ENCODE measurements at regions not wholly inside any gene's neighbourhood (a gene's known extent, or its start where the extent isn't known, plus 50 kb on each side); places are given as distances from the start of the nearest gene placed in this dataset.

GRCh38 chr11:112689851-112690250 lies 271.4 kb upstream of the NCAM1 start:
- Histone ChIP-seq H3K9ac (ENCODE audit: low read length) (no peak overlapping the region), H3K27me3 (ENCODE audit: insufficient read depth, low read length) (peaks cover 30% of the 10 kb centered on the region), H4K20me1 (ENCODE audit: insufficient read depth) (no peaks in the 10 kb centered on the region), H3K9me3 (ENCODE audit: control insufficient read depth in 1 of 2, insufficient read depth in 1 of 2, low read depth in 1 of 2, low read length in 2 of 2) (no peaks in the 10 kb centered on the region), H3K4me1 (ENCODE audit: control insufficient read depth in 1 of 2, insufficient read depth in 2 of 2, low read length in 2 of 2) (no peaks in the 10 kb centered on the region), H2AFZ (ENCODE audit: low read depth, low read length, poor library complexity, severe bottlenecking) (no peak overlapping the region), H3K4me3 (replicated peaks in 1 of 2; ENCODE audit: low read depth in 1 of 2, low read length in 2 of 2) (no peak overlapping the region), H3K79me2 (ENCODE audit: insufficient read depth, low read length) (no peaks in the 10 kb centered on the region), H3K27ac (ENCODE audit: low read depth, low read length) (no peak overlapping the region), H3K9me2 (ENCODE audit: insufficient read depth) (no peaks in the 10 kb centered on the region), H3K4me2 (ENCODE audit: low read length) (no peak overlapping the region), H3K36me3 (ENCODE audit: control insufficient read depth in 1 of 2, insufficient read depth in 2 of 2, low read length in 2 of 2) (no peaks in the 10 kb centered on the region)
- BruUV-seq (replicated peaks), result no TSS peak
- TF ChIP-seq EZH2phosphoT487 (IDR thresholded peaks at IDR 0.05; ENCODE audit: borderline replicate concordance) (no peak), FOSL1 (IDR thresholded peaks at IDR 0.05; ENCODE audit: low read depth) (no peak), EGR1 (IDR thresholded peaks at IDR 0.05; ENCODE audit: low read depth) (no peak), SRF (IDR thresholded peaks at IDR 0.05; ENCODE audit: low read depth) (no peak)
- POLR2A ChIA-PET, result interaction anchor here (0.6 kb wide), 1 partner anchor 24 kb away, joined by 3 read pairs; no protein-coding TSS in a partner anchor
- no peak for ATAC-seq
- CTCF ChIA-PET, result no interaction called here
- DNase-seq (ENCODE audit: low read depth, low spot score), result no peak
- intact Hi-C loops (cut with micrococcal nuclease), result no loop called here
- RAD21 ChIA-PET (ENCODE audit: low non-redundant PET in 1 of 2, low total read pairs in 2 of 2, uncharacterized antibody in 2 of 2, unreplicated experiment in 2 of 2), result no interaction called here

DNA sequence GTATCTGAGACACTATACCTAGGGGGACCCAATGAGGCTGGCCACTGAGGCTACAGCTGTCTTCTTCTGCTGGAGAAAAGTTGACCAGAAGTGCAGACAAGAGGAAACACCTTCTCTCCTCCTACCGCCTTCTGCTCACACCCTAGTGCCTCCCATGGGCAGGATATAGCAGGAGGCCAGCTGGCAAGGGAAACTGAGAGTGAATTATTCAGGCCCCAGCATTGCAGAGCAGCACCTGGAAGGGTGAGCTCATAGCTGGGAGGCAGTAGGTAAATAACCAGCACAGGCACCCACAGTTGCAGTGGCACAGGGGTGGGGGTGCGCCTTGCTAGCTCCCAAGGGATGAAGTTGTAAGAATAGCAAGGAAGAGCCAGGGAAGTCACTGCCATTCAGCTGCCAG lies 267.4 kb upstream of the NCAM1 start:
- no peaks in the 10 kb centered on the region for H3K36me3 ChIP-seq (ENCODE audit: control insufficient read depth in 1 of 2, insufficient read depth in 2 of 2, low read length in 2 of 2)
- no peak for ATAC-seq
- ChIA-PET RAD21 (ENCODE audit: low non-redundant PET in 1 of 2, low total read pairs in 2 of 2, uncharacterized antibody in 2 of 2, unreplicated experiment in 2 of 2) (no interaction called here), CTCF (no interaction called here), POLR2A (no interaction called here)
- no peak overlapping the region for H3K27ac ChIP-seq (ENCODE audit: low read depth, low read length)
- H3K4me1 ChIP-seq (ENCODE audit: control insufficient read depth in 1 of 2, insufficient read depth in 2 of 2, low read length in 2 of 2), result no peaks in the 10 kb centered on the region
- no peaks in the 10 kb centered on the region for H3K9me2 ChIP-seq (ENCODE audit: insufficient read depth)
- H3K9ac ChIP-seq (ENCODE audit: low read length), result no peak overlapping the region
- H3K79me2 ChIP-seq (ENCODE audit: insufficient read depth, low read length), result no peaks in the 10 kb centered on the region
- peaks cover 26% of the 10 kb centered on the region; the same call in 1 of the 2 replicates for H3K27me3 ChIP-seq (ENCODE audit: insufficient read depth, low read length)
- no peaks in the 10 kb centered on the region for H3K9me3 ChIP-seq (ENCODE audit: control insufficient read depth in 1 of 2, insufficient read depth in 1 of 2, low read depth in 1 of 2, low read length in 2 of 2)
- H3K4me3 ChIP-seq (replicated peaks in 1 of 2; ENCODE audit: low read depth in 1 of 2, low read length in 2 of 2), result no peak overlapping the region
- BruUV-seq (replicated peaks), result no TSS peak
- no peak overlapping the region for H2AFZ ChIP-seq (ENCODE audit: low read depth, low read length, poor library complexity, severe bottlenecking)
- intact Hi-C loops (cut with micrococcal nuclease), result no loop called here
- H3K4me2 ChIP-seq (ENCODE audit: low read length), result no peak overlapping the region
- TF ChIP-seq EZH2 (IDR thresholded peaks at IDR 0.05), result no peak
- no peak for TF ChIP-seq MAX (IDR thresholded peaks at IDR 0.05)
- TF ChIP-seq, protein P1, sequence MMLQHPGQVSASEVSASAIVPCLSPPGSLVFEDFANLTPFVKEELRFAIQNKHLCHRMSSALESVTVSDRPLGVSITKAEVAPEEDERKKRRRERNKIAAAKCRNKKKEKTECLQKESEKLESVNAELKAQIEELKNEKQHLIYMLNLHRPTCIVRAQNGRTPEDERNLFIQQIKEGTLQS (IDR thresholded peaks at IDR 0.05), result no peak
- no peak for TF ChIP-seq CBX3 (IDR thresholded peaks at IDR 0.05; ENCODE audit: low read depth)
- TF ChIP-seq POLR2A (IDR thresholded peaks at IDR 0.05; ENCODE audit: borderline replicate concordance, extremely low read depth, insufficient read depth, insufficient read length), result no peak
- no peak for TF ChIP-seq EGR1 (IDR thresholded peaks at IDR 0.05; ENCODE audit: low read depth)
- no peak for TF ChIP-seq CEBPB (IDR thresholded peaks at IDR 0.05; ENCODE audit: low read depth)
- no peak for TF ChIP-seq YY1 (IDR thresholded peaks at IDR 0.05; ENCODE audit: extremely low read depth, insufficient replicate concordance, low read depth, low read length)
- TF ChIP-seq TCF7L2 (IDR thresholded peaks at IDR 0.05; ENCODE audit: borderline replicate concordance, extremely low read depth, insufficient read depth, insufficient read length), result no peak
- no peak for TF ChIP-seq EZH2phosphoT487 (IDR thresholded peaks at IDR 0.05; ENCODE audit: borderline replicate concordance)
- TF ChIP-seq SRF (IDR thresholded peaks at IDR 0.05; ENCODE audit: low read depth), result no peak
- TF ChIP-seq RAD21 (IDR thresholded peaks at IDR 0.05; ENCODE audit: low read depth), result no peak
- TF ChIP-seq, protein P2, sequence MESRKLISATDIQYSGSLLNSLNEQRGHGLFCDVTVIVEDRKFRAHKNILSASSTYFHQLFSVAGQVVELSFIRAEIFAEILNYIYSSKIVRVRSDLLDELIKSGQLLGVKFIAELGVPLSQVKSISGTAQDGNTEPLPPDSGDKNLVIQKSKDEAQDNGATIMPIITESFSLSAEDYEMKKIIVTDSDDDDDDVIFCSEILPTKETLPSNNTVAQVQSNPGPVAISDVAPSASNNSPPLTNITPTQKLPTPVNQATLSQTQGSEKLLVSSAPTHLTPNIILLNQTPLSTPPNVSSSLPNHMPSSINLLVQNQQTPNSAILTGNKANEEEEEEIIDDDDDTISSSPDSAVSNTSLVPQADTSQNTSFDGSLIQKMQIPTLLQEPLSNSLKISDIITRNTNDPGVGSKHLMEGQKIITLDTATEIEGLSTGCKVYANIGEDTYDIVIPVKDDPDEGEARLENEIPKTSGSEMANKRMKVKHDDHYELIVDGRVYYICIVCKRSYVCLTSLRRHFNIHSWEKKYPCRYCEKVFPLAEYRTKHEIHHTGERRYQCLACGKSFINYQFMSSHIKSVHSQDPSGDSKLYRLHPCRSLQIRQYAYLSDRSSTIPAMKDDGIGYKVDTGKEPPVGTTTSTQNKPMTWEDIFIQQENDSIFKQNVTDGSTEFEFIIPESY (IDR thresholded peaks at IDR 0.05; ENCODE audit: extremely low read depth, insufficient replicate concordance, low read length), result no peak
- no peak for TF ChIP-seq ZFX (IDR thresholded peaks at IDR 0.05)
- DNase-seq (ENCODE audit: low read depth, low spot score), result no peak
- H4K20me1 ChIP-seq (ENCODE audit: insufficient read depth), result no peaks in the 10 kb centered on the region

Measured in HCT116 (cell line).